ENCODE measurements at regions not wholly inside any gene's neighbourhood (a gene's known extent, or its start where the extent isn't known, plus 50 kb on each side); places are given as distances from the start of the nearest gene placed in this dataset.
A peak's percentile ranks its signal among the peaks of the same experiment; 100 is the strongest.

GRCh38 chr5:153350175-153350883 lies 140.1 kb upstream of the GRIA1 start:
- Mint-ChIP-seq H3K4me1 (no peaks in the 10 kb centered on the region), H3K9me3 (peaks cover 0 to 5% (median 2%) of the 10 kb centered on the region in 7 donors), H3K27me3 (ENCODE audit: low read depth in 3 of 3) (peaks cover 4 to 7% (median 5%) of the 10 kb centered on the region in 3 donors), H3K4me3 (no peak overlapping the region), H3K36me3 (no peaks in the 10 kb centered on the region), H3K27ac (no peak overlapping the region)
- Histone ChIP-seq H3K9ac (ENCODE audit: insufficient read depth, low read length, poor library complexity, severe bottlenecking) (no peak overlapping the region), H3K9me3 (replicated peaks in 1 of 2; ENCODE audit: control insufficient read depth in 1 of 2, insufficient read depth in 1 of 2, low read length in 2 of 2) (no peaks in the 10 kb centered on the region), H3K79me2 (ENCODE audit: insufficient read depth, low read length) (no peaks in the 10 kb centered on the region), H3K4me1 (ENCODE audit: control insufficient read depth in 1 of 2, insufficient read depth in 2 of 2, low read length in 2 of 2) (no peaks in the 10 kb centered on the region), H3K27me3 (ENCODE audit: control insufficient read depth in 2 of 2, insufficient read depth in 2 of 2, low read length in 2 of 2) (no peaks in the 10 kb centered on the region), H3K36me3 (replicated peaks in 1 of 2; ENCODE audit: control insufficient read depth in 1 of 2, insufficient read depth in 2 of 2, low read length in 2 of 2) (no peaks in the 10 kb centered on the region), H3K4me3 (replicated peaks in 1 of 3; ENCODE audit: low read depth in 2 of 3, low read length in 3 of 3) (no peak overlapping the region), H3K4me2 (replicated peaks; ENCODE audit: extremely low read depth, low read length, poor library complexity, severe bottlenecking) (no peak overlapping the region), H4K20me1 (ENCODE audit: insufficient read depth, low read length) (no peaks in the 10 kb centered on the region), H3K27ac (ENCODE audit: low read depth in 1 of 2, low read length in 2 of 2) (no peak overlapping the region), H2AFZ (ENCODE audit: insufficient read depth, low read depth, low read length, poor library complexity, severe bottlenecking) (no peak overlapping the region)
- 13% methylated on average over 2 of the region's 5 CpGs for WGBS (ENCODE audit: insufficient coverage)
- no peak for TF ChIP-seq CTCF (IDR thresholded peaks at IDR 0.05)
- intact Hi-C loops (cut with micrococcal nuclease), result no loop called here
- no peak for DNase-seq

- Mint-ChIP-seq H3K27me3 (ENCODE audit: low read depth in 3 of 3) (peaks cover 4 to 7% (median 5%) of the 10 kb centered on the region in 3 donors), H3K4me3 (peak overlapping the region in 1 of 2 donors; percentile 28), H3K27ac (peak overlapping the region in 1 of 7 donors; percentile 20), H3K36me3 (no peaks in the 10 kb centered on the region), H3K9me3 (peaks cover 0 to 5% (median 1%) of the 10 kb centered on the region in 7 donors), H3K4me1 (no peaks in the 10 kb centered on the region)
- no peaks in the 10 kb centered on the region for H3K27me3 ChIP-seq (ENCODE audit: control insufficient read depth in 2 of 2, insufficient read depth in 2 of 2, low read length in 2 of 2)
- no peaks in the 10 kb centered on the region for H4K20me1 ChIP-seq (ENCODE audit: insufficient read depth, low read length)
- intact Hi-C loops (cut with micrococcal nuclease), result no loop called here
- WGBS (ENCODE audit: insufficient coverage), result 0% methylated on average over 1 of the region's 11 CpGs
- no peaks in the 10 kb centered on the region for H3K79me2 ChIP-seq (ENCODE audit: insufficient read depth, low read length)
- no peak overlapping the region for H3K4me3 ChIP-seq (replicated peaks in 1 of 3; ENCODE audit: low read depth in 2 of 3, low read length in 3 of 3)
- H3K36me3 ChIP-seq (replicated peaks in 1 of 2; ENCODE audit: control insufficient read depth in 1 of 2, insufficient read depth in 2 of 2, low read length in 2 of 2), result no peaks in the 10 kb centered on the region
- no peak for DNase-seq
- no peak overlapping the region for H3K27ac ChIP-seq (ENCODE audit: low read depth in 1 of 2, low read length in 2 of 2)
- no peak overlapping the region for H3K9ac ChIP-seq (ENCODE audit: insufficient read depth, low read length, poor library complexity, severe bottlenecking)
- no peak overlapping the region for H2AFZ ChIP-seq (ENCODE audit: insufficient read depth, low read depth, low read length, poor library complexity, severe bottlenecking)
- no peaks in the 10 kb centered on the region for H3K4me1 ChIP-seq (ENCODE audit: control insufficient read depth in 1 of 2, insufficient read depth in 2 of 2, low read length in 2 of 2)
- no peak overlapping the region for H3K4me2 ChIP-seq (replicated peaks; ENCODE audit: extremely low read depth, low read length, poor library complexity, severe bottlenecking)
- H3K9me3 ChIP-seq (replicated peaks in 1 of 2; ENCODE audit: control insufficient read depth in 1 of 2, insufficient read depth in 1 of 2, low read length in 2 of 2), result no peaks in the 10 kb centered on the region
- no peak for TF ChIP-seq CTCF (IDR thresholded peaks at IDR 0.05)
Observed at GRCh38 chr5:153352685-153353219, 137.7 kb upstream of the GRIA1 start.
